GM10266 (cell line): ENCODE measurements at regions not wholly inside any gene's neighbourhood (a gene's known extent, or its start where the extent isn't known, plus 50 kb on each side); places are given as distances from the start of the nearest gene placed in this dataset.
"Not testable (repeated sequence)": the region's sequence is repeated elsewhere in the genome, so short reads cannot be mapped to it uniquely, and the experiment has no call there.

Source experiments
- DNase-seq: peaks from one replicate; pipeline ENCODE4 v3.0.0; 2012; ENCODE audit errors: extremely low spot score
- CTCF ChIP-seq: IDR thresholded peaks from 2 replicates; pipeline ENCODE4 v1.5.1; 2012; ENCODE audit warnings: mild to moderate bottlenecking, low read depth; ENCODE audit not compliant: control insufficient read depth, insufficient read depth; ENCODE audit errors: missing control alignments

GRCh38 chr20:29742699-29743100 is 1514.8 kb upstream of the DEFB115 start:
- peak; percentile 32 for DNase-seq
- TF ChIP-seq CTCF = no peak

- peak; percentile 12 for DNase-seq
- no peak for TF ChIP-seq CTCF
Observed at GRCh38 chr20:29743101-29743931, 1514.1 kb upstream of the DEFB115 start.

GRCh38 chr20:29744071-29744470 is 1513.4 kb upstream of the DEFB115 start:
- no peak for DNase-seq

GRCh38 chr20:29745534-29746245 is 1511.8 kb upstream of the DEFB115 start:
- not testable (repeated sequence) for DNase-seq

More at GRCh38 chr20:29744071-29744470, 1513.4 kb upstream of the DEFB115 start:
- TF ChIP-seq CTCF = no peak

GRCh38 chr20:29750268-29750899 is 1507.1 kb upstream of the DEFB115 start:
- no peak for DNase-seq
- no peak for TF ChIP-seq CTCF

- DNase-seq = not testable (repeated sequence)
Observed at GRCh38 chr20:29752644-29753425, 1504.6 kb upstream of the DEFB115 start.

- not testable (repeated sequence) for DNase-seq
Observed at GRCh38 chr20:29753426-29753746, 1504.1 kb upstream of the DEFB115 start.

- DNase-seq = not testable (repeated sequence)
Observed at GRCh38 chr20:29753879-29754278, 1503.6 kb upstream of the DEFB115 start.

- not testable (repeated sequence) for DNase-seq
Observed at GRCh38 chr20:29755854-29756498, 1501.5 kb upstream of the DEFB115 start.
